GM12892 (cell line): ENCODE measurements at regions not wholly inside any gene's neighbourhood (a gene's known extent, or its start where the extent isn't known, plus 50 kb on each side); places are given as distances from the start of the nearest gene placed in this dataset.

Experiments used
- POLR2A ChIP-seq: IDR thresholded peaks from 2 replicates; pipeline ENCODE4 v1.6.1; 2011; ENCODE audit warnings: low read depth, low read length, control low read depth
- POLR2AphosphoS5 ChIP-seq: IDR thresholded peaks from 2 replicates; pipeline ENCODE4 v1.6.1; 2011; ENCODE audit warnings: low read depth, low read length, control low read depth
- TAF1 ChIP-seq: IDR thresholded peaks from 2 replicates; pipeline ENCODE4 v1.6.1; 2011; ENCODE audit warnings: low read depth, mild to moderate bottlenecking, control low read depth, low read length, borderline replicate concordance

- no peak for TF ChIP-seq POLR2A
- TF ChIP-seq TAF1: no peak
- TF ChIP-seq POLR2AphosphoS5: no peak
Measured at GRCh38 chr4:66636349-66636748, 909.0 kb downstream of the CENPC start.
